Epithelial cell of prostate (primary cell): ENCODE measurements at regions not wholly inside any gene's neighbourhood (a gene's known extent, or its start where the extent isn't known, plus 50 kb on each side); places are given as distances from the start of the nearest gene placed in this dataset.
A peak's percentile ranks its signal among the peaks of the same experiment; 100 is the strongest.

Experiments used
- DNase-seq: peaks from one replicate; pipeline ENCODE4 v3.0.0-alpha.2; 2011; ENCODE audit warnings: low read depth, low spot score
- H3K27ac ChIP-seq: fragments of 450-650 bp; 2 replicates; pipeline ENCODE4 v1.5.1; 2017; ENCODE audit warnings: mild to moderate bottlenecking

DNA sequence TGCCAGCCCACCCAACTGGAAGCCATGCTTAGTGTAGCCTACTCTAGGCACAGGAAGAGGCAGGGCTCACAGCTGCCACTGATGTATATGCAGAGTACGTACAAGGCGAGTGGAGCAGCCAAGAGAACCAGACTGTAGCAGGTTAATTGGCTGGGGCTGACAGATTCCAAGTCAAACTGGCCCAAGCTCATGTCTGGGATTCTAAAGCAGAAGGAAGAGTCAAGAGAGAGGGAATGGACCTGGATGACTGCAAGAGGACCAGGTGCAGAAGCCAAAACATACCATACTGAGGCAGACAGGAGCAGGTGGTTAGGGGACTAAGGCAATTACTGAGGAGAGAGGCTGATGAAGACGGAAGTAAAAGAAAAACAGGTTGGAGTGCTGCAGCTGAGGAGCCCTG, 51.3 kb upstream of the LRRN2 start:
- no peak overlapping the region for H3K27ac ChIP-seq
- DNase-seq: no peak

DNA sequence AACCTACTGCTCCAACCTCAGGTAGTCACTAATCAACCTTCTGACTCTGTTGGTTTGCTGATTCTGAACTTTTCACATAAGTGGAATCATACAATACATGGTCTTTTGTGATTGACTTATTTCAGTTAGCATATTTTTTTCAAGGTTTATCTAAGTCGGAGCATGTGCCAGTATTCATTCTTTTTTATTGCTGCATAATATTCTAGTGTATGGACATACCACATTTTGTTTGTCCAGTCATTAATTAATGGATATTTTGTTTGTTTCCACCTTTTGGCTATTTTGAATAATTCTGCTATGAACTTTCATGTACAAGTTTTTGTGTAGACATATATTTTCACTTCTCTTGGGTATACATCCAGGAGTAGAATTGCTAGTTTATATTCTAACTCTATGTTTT, 53.0 kb upstream of the LRRN2 start:
- no peak for DNase-seq

DNA sequence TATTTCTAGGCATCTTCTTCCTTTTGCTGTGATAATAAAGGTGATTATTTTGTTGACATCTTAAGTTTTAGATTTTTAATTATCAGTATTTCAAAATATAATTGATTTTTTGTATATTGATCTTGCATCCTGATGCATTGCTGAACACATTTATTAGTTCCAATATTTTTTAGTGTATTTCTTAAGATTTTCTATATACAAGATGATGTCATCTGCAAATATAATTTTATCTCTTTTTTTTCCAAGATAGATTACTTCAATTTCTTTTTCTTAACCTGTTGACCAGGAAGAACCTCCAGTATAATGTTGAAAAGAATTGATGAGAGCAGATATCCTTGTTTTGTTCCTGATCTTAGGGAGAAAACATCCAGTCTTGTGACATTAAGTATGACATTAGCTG, 54.8 kb upstream of the LRRN2 start:
- H3K27ac ChIP-seq: no peak overlapping the region
- no peak for DNase-seq

More for the DNA sequence above, 53.0 kb upstream of the LRRN2 start:
- no peak overlapping the region for H3K27ac ChIP-seq

DNA sequence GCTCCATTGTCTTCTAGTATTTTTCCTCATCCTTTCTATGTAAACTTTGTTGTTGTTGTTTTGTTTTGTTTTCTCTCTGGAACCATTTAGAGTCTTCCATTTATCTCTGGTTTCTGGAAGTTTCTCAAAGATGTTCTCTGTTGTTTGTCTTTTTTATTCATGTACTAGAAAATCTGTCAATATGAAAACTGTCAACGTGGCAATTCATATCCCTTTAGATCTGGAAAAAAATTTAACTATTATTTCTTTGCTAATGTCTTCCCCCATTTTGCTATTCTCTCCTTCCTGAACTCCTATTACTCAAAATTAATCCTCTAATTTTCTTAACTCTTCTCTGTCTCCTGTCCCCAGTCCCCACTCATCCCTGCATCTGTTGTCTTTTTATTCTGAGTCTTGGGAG, 55.9 kb upstream of the LRRN2 start:
- no peak for DNase-seq
- H3K27ac ChIP-seq: no peak overlapping the region

DNA sequence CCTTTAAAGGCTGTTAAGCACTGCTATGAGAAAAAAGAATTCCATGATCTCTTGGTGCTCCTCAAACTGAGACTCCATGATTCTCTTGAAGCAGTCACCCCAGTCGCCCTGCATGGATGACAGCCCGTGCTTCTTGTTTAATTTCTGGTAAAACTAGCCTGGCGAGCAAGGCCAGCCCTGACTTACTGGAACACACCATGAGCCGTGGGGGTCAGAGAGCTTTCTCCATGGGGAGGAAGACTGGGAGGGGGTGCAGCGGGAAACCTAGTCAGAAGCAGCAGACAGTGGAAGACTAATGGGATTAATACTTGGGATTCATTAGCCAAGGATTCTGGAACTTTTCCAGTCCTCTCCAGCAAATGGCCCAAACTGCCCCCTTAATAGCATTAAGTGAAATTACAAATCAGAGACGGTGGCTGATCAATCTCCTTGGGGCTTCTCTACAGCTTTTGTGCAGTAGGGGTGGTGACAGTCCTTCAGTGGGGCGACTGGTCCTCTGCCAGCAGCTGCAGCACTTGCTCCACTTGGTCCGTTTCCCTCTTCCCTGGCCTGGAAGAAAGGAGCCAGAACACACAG, 57.2 kb upstream of the LRRN2 start:
- no peak overlapping the region for H3K27ac ChIP-seq
- no peak for DNase-seq

DNA sequence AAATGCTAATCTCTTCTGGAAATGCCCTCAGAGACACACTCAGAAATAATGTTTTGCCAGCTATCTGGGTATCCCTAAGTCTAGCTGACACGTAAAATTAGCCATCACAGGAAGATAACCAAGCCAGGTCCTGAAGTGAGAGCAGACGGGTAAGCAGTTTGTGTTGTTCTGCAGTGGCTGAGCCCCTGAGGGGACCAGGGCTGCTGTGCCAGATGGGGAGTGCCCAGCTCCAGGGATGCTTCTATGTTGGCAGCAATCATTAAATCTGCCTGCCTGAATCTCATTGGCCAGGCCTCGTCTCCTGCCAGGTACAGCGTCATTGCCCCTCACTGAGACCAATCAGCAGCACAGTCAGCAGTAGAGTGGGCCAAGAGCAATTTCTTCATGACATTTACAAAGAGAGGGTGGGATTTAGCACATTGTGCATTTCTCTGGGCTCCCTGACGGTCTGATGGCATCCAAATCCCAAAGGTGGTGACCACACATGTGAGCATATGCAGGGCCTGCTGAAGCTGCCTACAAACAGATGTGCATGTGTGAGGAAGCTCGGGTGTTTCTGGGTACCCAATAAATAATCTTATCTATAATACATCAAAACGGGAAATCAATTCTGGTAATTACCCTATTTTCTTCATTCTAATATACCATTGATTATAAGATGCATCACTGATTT, 58.7 kb upstream of the LRRN2 start:
- no peak overlapping the region for H3K27ac ChIP-seq
- no peak for DNase-seq

DNA sequence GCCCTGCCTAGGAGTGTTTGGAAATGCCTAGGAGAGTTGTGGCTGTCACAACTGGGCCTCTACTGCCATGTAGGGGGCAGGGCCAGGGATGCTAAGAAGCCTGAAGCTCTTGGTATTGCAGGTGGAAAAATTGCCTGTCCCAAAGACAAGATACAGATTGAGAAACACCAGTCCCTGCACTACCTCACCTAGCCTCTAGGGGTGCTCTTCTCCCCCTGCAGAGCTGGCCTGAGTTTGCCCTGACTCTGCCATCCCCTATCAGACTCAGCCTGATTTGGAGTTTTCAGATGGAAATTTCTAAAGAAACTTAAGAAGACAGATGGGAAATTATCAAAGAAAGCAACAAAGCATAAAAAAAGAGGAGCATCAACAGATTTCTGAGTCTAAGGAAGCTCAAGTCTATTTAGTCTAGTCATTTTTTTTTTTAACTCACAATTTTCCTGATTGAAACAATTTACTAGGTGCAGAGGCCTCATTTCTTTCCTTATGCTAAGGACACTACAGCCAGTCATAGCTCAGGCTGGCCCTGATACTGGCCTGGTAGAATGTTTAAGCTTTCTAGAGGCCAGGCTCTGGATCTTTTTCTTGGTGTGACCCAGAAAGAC, 61.4 kb upstream of the LRRN2 start:
- DNase-seq: no peak

DNA sequence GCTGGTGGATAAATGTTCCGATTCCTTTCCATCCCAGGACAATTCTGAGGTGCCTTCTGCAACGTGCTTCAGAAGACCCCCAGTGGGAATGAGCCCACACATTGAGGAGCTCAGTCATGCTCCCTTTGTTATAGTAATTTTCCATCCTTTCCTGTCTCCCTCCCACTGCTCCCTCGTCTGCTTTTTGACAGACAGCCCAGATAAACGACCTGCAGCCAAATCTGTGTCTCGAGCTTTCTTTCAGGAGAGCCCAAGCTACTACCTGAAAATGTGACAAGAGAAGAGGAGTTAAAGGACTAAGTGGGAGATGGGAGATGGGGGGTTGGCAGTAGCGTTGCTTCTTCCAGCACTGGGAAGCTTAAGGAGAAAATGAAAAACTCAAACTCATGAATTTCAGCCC, 65.9 kb upstream of the LRRN2 start:
- no peak for DNase-seq
- H3K27ac ChIP-seq: no peak overlapping the region

More for the DNA sequence above, 61.4 kb upstream of the LRRN2 start:
- H3K27ac ChIP-seq: no peak overlapping the region

DNA sequence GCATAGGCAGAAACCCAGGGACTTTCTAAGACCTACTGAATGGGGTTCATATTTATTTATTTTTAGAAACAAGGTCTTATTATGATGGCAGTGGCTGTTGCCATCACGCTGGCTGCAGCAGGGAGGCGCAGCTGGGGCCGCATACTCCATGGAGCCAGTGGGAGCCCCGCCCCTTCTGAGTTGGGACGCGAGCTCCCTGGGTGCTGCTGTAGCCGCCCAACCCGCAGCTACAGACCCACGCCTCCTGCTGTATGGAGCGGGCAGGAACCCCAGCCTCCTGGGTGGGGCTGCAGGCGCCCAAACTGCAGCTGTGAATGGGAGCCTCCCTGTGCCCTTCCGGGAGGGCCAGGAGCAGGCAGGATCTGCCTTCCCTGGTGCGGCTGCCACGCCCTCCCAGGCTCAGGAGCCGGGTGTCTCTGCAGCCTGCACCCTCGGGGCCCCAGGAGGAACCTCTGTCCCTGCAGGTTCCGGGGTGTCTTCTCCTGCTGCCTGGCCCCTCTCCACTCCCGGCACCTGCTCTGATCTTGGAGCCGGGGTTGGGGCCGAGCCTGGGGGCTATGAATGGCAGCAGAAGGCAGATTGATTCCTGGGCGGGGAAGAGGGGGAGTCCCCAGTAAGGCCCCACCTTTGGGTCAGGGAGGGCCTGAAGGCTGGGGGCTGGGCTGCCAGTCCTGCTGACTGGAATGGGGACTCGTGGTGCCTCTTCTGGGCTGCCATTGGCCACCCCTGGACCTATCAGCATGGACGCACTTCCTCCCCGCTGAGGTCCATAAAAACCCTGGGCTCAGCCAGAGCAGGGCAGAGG, 66.5 kb upstream of the LRRN2 start:
- no peak overlapping the region for H3K27ac ChIP-seq
- DNase-seq: no peak

DNA sequence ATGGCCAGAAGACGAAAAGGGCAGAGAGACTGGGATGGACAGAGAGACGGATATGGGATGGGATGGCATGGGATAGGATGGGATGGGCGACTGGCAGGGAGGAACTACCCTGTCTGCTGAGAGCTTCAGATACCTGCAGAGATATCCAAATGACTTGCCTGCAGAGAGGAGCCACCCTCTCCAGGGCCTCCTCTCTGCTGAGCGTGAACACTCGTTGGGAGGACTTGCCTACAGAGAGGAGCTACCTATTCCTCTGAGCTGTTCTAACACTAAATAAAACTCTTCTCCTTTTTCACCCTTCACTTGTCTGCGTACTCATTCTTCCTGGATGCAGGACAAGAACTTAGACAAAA, 67.1 kb upstream of the LRRN2 start:
- no peak overlapping the region for H3K27ac ChIP-seq
- no peak for DNase-seq

DNA sequence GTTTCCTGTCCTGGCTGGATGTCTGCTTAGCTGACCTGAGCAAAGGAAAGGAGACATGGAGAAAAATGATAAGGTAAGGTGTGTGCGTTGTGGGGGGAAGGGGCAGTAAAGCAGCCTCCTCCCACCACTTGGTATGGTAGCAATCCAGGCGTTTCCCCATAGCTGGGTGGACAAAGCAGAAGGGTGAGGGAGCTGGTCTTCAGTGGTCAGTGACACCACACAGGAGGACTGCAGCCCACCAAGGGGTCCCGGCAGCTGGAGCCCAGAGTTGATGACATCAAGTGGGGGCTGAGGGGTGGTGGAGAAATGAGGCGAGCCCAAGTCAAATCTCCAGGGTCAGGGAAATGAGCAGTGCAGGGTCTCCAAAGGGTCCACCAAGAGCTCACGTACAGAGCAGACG, 69.3 kb upstream of the LRRN2 start:
- no peak for DNase-seq
- no peak overlapping the region for H3K27ac ChIP-seq

DNA sequence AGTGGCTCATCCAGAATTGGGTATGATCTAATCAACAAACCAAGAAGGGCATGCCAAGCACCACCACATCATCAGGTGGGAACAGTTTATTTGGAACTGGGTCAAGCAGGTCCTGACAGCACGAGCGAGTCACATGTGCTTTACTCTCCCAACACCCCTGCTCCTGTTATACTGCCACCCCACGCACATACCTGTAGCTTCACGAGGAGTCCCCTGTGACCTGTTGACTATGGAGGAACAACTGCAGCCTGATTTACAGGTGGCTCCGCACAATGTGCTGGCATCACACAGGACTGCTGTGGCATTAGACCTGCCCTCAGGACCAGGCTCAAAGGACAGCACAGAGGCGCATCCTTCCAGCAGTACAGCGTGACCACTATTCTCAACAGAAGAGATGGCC, 70.8 kb upstream of the LRRN2 start:
- H3K27ac ChIP-seq: no peak overlapping the region
- DNase-seq: no peak

DNA sequence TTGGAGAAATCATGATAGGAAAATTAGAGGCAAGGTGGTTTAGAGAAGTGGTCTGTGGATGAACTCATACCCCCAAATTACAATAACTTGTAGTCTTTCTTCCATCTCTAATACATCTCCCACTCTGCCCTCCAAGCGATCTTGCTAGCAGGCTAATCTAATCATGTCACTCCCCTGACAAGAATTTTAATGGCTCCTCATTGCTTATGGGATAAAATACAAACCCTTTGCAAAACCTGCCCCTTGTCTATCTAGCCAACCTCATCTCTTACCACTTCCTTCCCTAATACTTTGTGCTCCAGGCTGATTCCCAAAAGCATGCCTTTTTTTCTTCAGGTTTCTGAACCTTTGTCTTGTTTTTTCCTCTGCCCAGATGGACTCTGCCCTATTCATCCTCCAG, 71.3 kb upstream of the LRRN2 start:
- no peak for DNase-seq
- no peak overlapping the region for H3K27ac ChIP-seq

DNA sequence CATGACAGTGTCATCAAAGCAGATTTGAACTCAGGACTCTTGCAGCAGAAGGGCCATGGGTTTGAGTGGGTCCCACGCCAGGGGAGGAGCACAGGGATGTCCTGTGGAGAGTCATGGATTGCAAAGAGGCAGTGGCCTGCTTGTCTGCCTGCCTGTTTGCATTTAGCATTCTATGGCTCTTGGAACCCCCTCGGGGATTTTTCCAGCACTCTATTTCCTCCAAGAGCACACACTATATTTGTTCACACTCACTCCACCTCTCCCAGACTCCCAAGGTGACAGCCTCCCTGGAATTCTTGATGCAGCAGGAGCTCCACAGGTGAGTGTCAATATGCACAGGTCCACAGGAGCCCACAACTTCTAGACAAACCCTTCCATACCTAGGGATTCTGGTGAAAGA, 73.1 kb upstream of the LRRN2 start:
- no peak overlapping the region for H3K27ac ChIP-seq
- DNase-seq: no peak

DNA sequence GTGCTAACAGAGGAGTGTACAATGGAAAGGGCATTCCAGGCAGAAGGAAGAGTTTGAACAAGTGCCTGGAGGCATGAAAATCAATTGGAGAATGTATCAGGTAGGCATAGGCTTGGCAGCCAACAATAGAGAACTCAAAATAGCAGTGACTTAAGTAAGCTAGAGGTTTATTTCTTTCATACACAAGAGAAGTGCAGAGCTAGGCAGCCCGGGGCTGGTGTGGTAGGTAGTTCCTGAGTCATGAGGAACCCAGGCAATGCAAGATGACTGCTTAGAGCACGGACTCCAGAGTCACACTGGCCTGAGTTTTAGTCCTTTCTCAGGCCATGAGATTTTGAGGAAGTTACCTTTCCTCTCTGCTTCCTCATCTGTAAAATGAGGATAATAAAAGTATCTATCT, 74.8 kb upstream of the LRRN2 start:
- DNase-seq: no peak
- H3K27ac ChIP-seq: no peak overlapping the region

DNA sequence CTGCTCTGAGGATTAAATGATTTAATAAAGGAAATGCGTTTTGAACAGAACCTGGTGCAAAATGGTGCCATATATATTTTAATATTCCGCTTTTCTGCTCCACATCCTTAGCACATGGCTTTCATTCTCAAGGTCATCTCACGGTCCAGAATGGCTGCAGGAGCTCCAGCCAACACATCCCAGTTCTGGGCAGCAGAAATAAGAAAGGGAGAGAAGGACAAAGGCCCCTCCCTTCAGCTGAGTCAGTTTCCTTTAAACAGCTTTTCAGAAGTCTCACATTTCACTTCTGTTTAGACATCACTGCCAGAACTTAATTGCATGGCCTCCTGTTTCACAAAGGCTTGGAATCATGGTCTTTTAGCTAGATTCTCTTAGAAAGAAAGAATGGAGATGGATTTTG, 75.2 kb upstream of the LRRN2 start:
- no peak for DNase-seq
- no peak overlapping the region for H3K27ac ChIP-seq

DNA sequence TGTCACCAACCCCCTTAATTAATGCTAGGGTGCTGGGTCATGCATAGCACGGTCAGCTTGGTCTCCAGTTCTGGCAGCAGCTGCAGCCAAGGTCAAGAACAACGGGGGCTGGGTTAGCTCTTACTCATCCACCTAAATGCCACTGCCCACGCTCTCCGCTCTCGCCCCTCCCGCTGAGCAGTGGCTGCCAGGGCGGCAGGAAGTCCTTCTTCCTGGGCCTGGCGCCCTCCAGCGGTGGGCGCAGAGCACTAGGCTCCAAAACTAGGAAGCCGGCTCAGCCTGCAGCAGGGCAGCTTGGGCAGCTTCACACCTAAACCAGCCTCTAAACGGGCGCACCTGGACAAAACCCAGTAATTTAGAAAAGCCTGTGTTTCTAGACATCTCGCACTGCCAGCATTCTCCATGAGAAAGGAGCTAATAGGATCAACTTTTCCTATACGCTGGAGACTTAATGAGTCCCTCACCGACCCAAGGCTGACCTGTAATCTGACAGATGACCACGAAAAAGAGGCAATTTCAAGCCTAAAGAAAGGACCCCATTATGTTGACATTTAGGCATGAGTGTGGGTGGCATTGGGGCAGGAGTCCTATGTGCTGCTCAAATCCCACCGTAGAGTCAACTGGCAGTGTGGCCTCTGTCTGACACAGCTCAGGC, 78.4 kb upstream of the LRRN2 start:
- DNase-seq: peak; percentile 18
- H3K27ac ChIP-seq: no peak overlapping the region

DNA sequence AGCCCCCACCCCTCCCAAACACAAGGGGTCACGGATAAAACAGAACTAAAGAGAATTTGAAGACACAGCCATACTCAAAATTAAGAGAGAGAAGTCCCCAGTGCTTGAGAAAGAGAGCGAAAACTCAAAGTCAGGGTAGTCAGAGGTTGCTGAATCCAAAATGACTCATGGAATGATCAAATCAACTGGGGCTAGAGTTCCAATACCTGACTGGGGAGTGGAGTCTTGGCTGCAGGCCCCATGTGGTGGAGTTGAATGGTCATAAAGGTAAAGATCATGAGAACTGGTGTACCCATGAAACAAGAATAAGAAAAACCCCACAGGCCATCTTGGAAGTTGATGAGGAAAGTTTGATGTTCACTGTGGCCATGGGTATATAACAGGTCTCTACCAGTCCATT, 84.5 kb upstream of the LRRN2 start:
- DNase-seq: peak; percentile 22

DNA sequence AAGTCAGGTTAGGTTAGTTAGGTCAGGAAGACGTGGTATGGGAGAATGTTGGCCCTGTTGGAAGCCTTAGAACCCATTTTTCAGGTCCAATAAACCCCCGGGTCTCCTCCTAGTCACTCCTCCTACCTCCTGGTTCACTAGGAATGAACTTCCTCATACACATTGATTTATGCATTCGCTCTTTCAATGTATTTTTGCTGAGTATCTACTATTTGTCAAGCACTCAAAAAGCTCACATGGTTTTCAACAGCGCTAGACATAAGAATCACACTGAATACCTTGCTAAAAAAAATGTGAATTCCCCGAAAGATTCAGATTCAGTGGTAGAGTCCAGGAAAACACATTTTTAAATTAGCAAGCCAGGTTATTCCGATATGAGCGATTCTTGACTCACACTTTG, 85.8 kb upstream of the LRRN2 start:
- no peak for DNase-seq
- H3K27ac ChIP-seq: no peak overlapping the region

More for the DNA sequence above, 84.5 kb upstream of the LRRN2 start:
- H3K27ac ChIP-seq: no peak overlapping the region

DNA sequence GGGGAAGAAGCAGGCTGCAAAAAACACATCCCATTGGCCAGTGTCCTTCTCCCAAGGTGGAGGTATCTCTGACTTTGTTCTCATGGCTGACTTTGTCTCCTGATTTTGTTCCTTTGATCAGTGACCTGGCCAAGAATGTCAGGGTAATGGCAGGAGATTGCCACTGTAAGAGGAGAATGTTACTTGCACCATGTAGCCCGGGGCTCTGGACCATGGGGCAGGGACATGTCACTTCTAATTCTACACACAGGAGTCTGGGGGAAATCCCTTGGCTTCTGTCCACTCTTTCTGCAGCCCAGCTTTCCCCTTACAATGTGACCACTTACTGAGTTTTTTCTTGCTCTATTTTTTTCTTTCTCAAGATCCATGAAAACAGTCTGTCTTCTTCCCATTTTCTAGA, 87.7 kb upstream of the LRRN2 start:
- no peak for DNase-seq
- H3K27ac ChIP-seq: no peak overlapping the region

DNA sequence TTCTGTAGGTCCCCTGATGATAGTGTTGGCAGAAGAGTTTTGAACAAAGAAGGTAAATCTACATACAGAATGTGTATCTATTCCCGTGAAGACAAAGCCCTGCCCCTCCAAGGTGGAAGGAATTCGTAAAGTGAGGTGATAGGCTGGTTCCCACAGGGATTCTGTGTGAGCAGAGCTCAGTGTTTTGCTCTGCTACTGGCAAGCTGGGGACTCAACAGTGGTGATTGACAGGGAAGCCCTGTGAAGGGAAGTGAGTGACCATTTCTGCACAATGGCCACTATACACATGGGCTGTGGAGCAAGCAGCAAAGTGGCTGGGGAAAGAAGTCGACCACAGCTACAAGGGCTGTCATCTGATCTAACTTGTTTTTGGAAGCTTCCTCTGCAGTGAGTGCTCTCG, 90.0 kb upstream of the LRRN2 start:
- H3K27ac ChIP-seq: no peak overlapping the region
- no peak for DNase-seq
